ENCODE measurements at regions not wholly inside any gene's neighbourhood (a gene's known extent, or its start where the extent isn't known, plus 50 kb on each side); places are given as distances from the start of the nearest gene placed in this dataset.

GRCh38 chr6:170125456-170126300, 165.2 kb downstream of the DLL1 start:
- peaks cover 2% of the 10 kb centered on the region for H3K9me3 ChIP-seq (ENCODE audit: insufficient read depth, low read depth, low read length)
- H3K4me2 ChIP-seq (ENCODE audit: low read length) = no peak overlapping the region
- H3K18ac ChIP-seq (ENCODE audit: low read length) = no peak overlapping the region
- peaks cover 5% of the 10 kb centered on the region for H3K79me1 ChIP-seq (ENCODE audit: low read length)
- H3K14ac ChIP-seq (ENCODE audit: low read length) = peak overlapping the region; percentile 20
- H4K8ac ChIP-seq (ENCODE audit: low read depth, low read length) = no peak overlapping the region
- H2BK12ac ChIP-seq (ENCODE audit: low read length) = peak overlapping the region; percentile 47
- no peak overlapping the region for H2BK120ac ChIP-seq (ENCODE audit: insufficient read depth, low read length, poor library complexity)
- H3K9ac ChIP-seq (ENCODE audit: low read length) = no peak overlapping the region
- H3K36me3 ChIP-seq (ENCODE audit: control insufficient read depth in 1 of 2, insufficient read depth in 2 of 2, low read length in 2 of 2) = no peaks in the 10 kb centered on the region
- H3K4ac ChIP-seq (ENCODE audit: low read depth, low read length) = no peak overlapping the region
- H3K27ac ChIP-seq (ENCODE audit: low read depth, low read length) = no peak overlapping the region
- no peaks in the 10 kb centered on the region for H3K79me2 ChIP-seq (ENCODE audit: control insufficient read depth, insufficient read depth, low read length, poor library complexity)
- H3K4me1 ChIP-seq (ENCODE audit: control insufficient read depth in 1 of 2, insufficient read depth in 2 of 2, low read length in 2 of 2) = peaks cover 11 to 16% of the 10 kb centered on the region in 2 experiments
- peak overlapping the region; percentile 13 for H2AK5ac ChIP-seq (ENCODE audit: low read length)
- no peaks in the 10 kb centered on the region for H3K27me3 ChIP-seq (ENCODE audit: insufficient read depth, low read length)
- H2BK5ac ChIP-seq (ENCODE audit: low read depth, low read length, poor library complexity) = no peak overlapping the region
- H2AFZ ChIP-seq (ENCODE audit: insufficient read depth, low read length, poor library complexity) = no peak overlapping the region
- DNase-seq = no peak
- H4K12ac ChIP-seq (ENCODE audit: low read depth, low read length) = no peak overlapping the region
- H4K91ac ChIP-seq (ENCODE audit: low read depth, low read length) = peak overlapping the region; percentile 42
- WGBS (ENCODE audit: extremely low coverage, insufficient coverage, insufficient read length) = no CpG with 5 or more reads among the region's 27 CpGs
- no peak overlapping the region for H3K23ac ChIP-seq (ENCODE audit: low read length)
- no peak overlapping the region for H3K4me3 ChIP-seq (ENCODE audit: low read depth, low read length)

- peaks cover 5% of the 10 kb centered on the region for H3K79me1 ChIP-seq (ENCODE audit: low read length)
- no peak overlapping the region for H4K8ac ChIP-seq (ENCODE audit: low read depth, low read length)
- no peak overlapping the region for H4K12ac ChIP-seq (ENCODE audit: low read depth, low read length)
- DNase-seq = peak; percentile 27 to 75
- no peak overlapping the region for H3K14ac ChIP-seq (ENCODE audit: low read length)
- peaks cover 11 to 16% of the 10 kb centered on the region in 2 experiments for H3K4me1 ChIP-seq (ENCODE audit: control insufficient read depth in 1 of 2, insufficient read depth in 2 of 2, low read length in 2 of 2)
- H3K4me3 ChIP-seq (ENCODE audit: low read depth, low read length) = no peak overlapping the region
- peaks cover 2% of the 10 kb centered on the region for H3K9me3 ChIP-seq (ENCODE audit: insufficient read depth, low read depth, low read length)
- no peak overlapping the region for H3K18ac ChIP-seq (ENCODE audit: low read length)
- H3K23ac ChIP-seq (ENCODE audit: low read length) = no peak overlapping the region
- no peaks in the 10 kb centered on the region for H3K36me3 ChIP-seq (ENCODE audit: control insufficient read depth in 1 of 2, insufficient read depth in 2 of 2, low read length in 2 of 2)
- no peak overlapping the region for H3K27ac ChIP-seq (ENCODE audit: low read depth, low read length)
- H2BK120ac ChIP-seq (ENCODE audit: insufficient read depth, low read length, poor library complexity) = no peak overlapping the region
- H3K4ac ChIP-seq (ENCODE audit: low read depth, low read length) = no peak overlapping the region
- no peak overlapping the region for H2BK12ac ChIP-seq (ENCODE audit: low read length)
- H3K79me2 ChIP-seq (ENCODE audit: control insufficient read depth, insufficient read depth, low read length, poor library complexity) = no peaks in the 10 kb centered on the region
- H2AFZ ChIP-seq (ENCODE audit: insufficient read depth, low read length, poor library complexity) = no peak overlapping the region
- no peak overlapping the region for H2AK5ac ChIP-seq (ENCODE audit: low read length)
- no peak overlapping the region for H3K4me2 ChIP-seq (ENCODE audit: low read length)
- no peak overlapping the region for H3K9ac ChIP-seq (ENCODE audit: low read length)
- H2BK5ac ChIP-seq (ENCODE audit: low read depth, low read length, poor library complexity) = no peak overlapping the region
- H3K27me3 ChIP-seq (ENCODE audit: insufficient read depth, low read length) = no peaks in the 10 kb centered on the region
- no CpG with 5 or more reads among the region's 5 CpGs for WGBS (ENCODE audit: extremely low coverage, insufficient coverage, insufficient read length)
- H4K91ac ChIP-seq (ENCODE audit: low read depth, low read length) = no peak overlapping the region
Observed at GRCh38 chr6:170124836-170125235, 166.0 kb downstream of the DLL1 start.

GRCh38 chr6:170124150-170124549, 166.7 kb downstream of the DLL1 start:
- H4K91ac ChIP-seq (ENCODE audit: low read depth, low read length) = peak overlapping the region; percentile 19
- H3K36me3 ChIP-seq (ENCODE audit: control insufficient read depth in 1 of 2, insufficient read depth in 2 of 2, low read length in 2 of 2) = no peaks in the 10 kb centered on the region
- no CpG with 5 or more reads among the region's 2 CpGs for WGBS (ENCODE audit: extremely low coverage, insufficient coverage, insufficient read length)
- H3K4me3 ChIP-seq (ENCODE audit: low read depth, low read length) = no peak overlapping the region
- H3K23ac ChIP-seq (ENCODE audit: low read length) = no peak overlapping the region
- H4K8ac ChIP-seq (ENCODE audit: low read depth, low read length) = no peak overlapping the region
- no peak overlapping the region for H2AFZ ChIP-seq (ENCODE audit: insufficient read depth, low read length, poor library complexity)
- H2BK5ac ChIP-seq (ENCODE audit: low read depth, low read length, poor library complexity) = no peak overlapping the region
- H3K18ac ChIP-seq (ENCODE audit: low read length) = no peak overlapping the region
- no peaks in the 10 kb centered on the region for H3K27me3 ChIP-seq (ENCODE audit: insufficient read depth, low read length)
- no peaks in the 10 kb centered on the region for H3K79me2 ChIP-seq (ENCODE audit: control insufficient read depth, insufficient read depth, low read length, poor library complexity)
- H4K12ac ChIP-seq (ENCODE audit: low read depth, low read length) = no peak overlapping the region
- H2AK5ac ChIP-seq (ENCODE audit: low read length) = peak overlapping the region; percentile 35
- H3K4me1 ChIP-seq (ENCODE audit: control insufficient read depth in 1 of 2, insufficient read depth in 2 of 2, low read length in 2 of 2) = peaks cover 11 to 16% of the 10 kb centered on the region in 2 experiments
- H3K27ac ChIP-seq (ENCODE audit: low read depth, low read length) = no peak overlapping the region
- no peak overlapping the region for H3K9ac ChIP-seq (ENCODE audit: low read length)
- H3K4ac ChIP-seq (ENCODE audit: low read depth, low read length) = no peak overlapping the region
- H3K9me3 ChIP-seq (ENCODE audit: insufficient read depth, low read depth, low read length) = peaks cover 2% of the 10 kb centered on the region
- H3K14ac ChIP-seq (ENCODE audit: low read length) = no peak overlapping the region
- no peak overlapping the region for H3K4me2 ChIP-seq (ENCODE audit: low read length)
- peaks cover 5% of the 10 kb centered on the region for H3K79me1 ChIP-seq (ENCODE audit: low read length)
- DNase-seq = no peak
- H2BK12ac ChIP-seq (ENCODE audit: low read length) = peak overlapping the region; percentile 46
- H2BK120ac ChIP-seq (ENCODE audit: insufficient read depth, low read length, poor library complexity) = no peak overlapping the region

GRCh38 chr6:170122651-170123050, 168.2 kb downstream of the DLL1 start:
- H3K79me1 ChIP-seq (ENCODE audit: low read length) = peaks cover 5% of the 10 kb centered on the region
- no peaks in the 10 kb centered on the region for H3K36me3 ChIP-seq (ENCODE audit: control insufficient read depth in 1 of 2, insufficient read depth in 2 of 2, low read length in 2 of 2)
- peak; percentile 59 to 80 for DNase-seq
- no peak overlapping the region for H2BK120ac ChIP-seq (ENCODE audit: insufficient read depth, low read length, poor library complexity)
- no peak overlapping the region for H4K91ac ChIP-seq (ENCODE audit: low read depth, low read length)
- no peak overlapping the region for H3K18ac ChIP-seq (ENCODE audit: low read length)
- no peak overlapping the region for H2BK12ac ChIP-seq (ENCODE audit: low read length)
- no peak overlapping the region for H2BK5ac ChIP-seq (ENCODE audit: low read depth, low read length, poor library complexity)
- H4K8ac ChIP-seq (ENCODE audit: low read depth, low read length) = no peak overlapping the region
- H3K27me3 ChIP-seq (ENCODE audit: insufficient read depth, low read length) = no peaks in the 10 kb centered on the region
- no peak overlapping the region for H3K23ac ChIP-seq (ENCODE audit: low read length)
- H3K9ac ChIP-seq (ENCODE audit: low read length) = no peak overlapping the region
- no peak overlapping the region for H3K14ac ChIP-seq (ENCODE audit: low read length)
- H2AK5ac ChIP-seq (ENCODE audit: low read length) = no peak overlapping the region
- H2AFZ ChIP-seq (ENCODE audit: insufficient read depth, low read length, poor library complexity) = no peak overlapping the region
- no peak overlapping the region for H3K4ac ChIP-seq (ENCODE audit: low read depth, low read length)
- H3K79me2 ChIP-seq (ENCODE audit: control insufficient read depth, insufficient read depth, low read length, poor library complexity) = no peaks in the 10 kb centered on the region
- no peak overlapping the region for H3K4me3 ChIP-seq (ENCODE audit: low read depth, low read length)
- H4K12ac ChIP-seq (ENCODE audit: low read depth, low read length) = no peak overlapping the region
- H3K9me3 ChIP-seq (ENCODE audit: insufficient read depth, low read depth, low read length) = peaks cover 2% of the 10 kb centered on the region
- peaks cover 11 to 16% of the 10 kb centered on the region in 2 experiments for H3K4me1 ChIP-seq (ENCODE audit: control insufficient read depth in 1 of 2, insufficient read depth in 2 of 2, low read length in 2 of 2)
- H3K27ac ChIP-seq (ENCODE audit: low read depth, low read length) = no peak overlapping the region
- H3K4me2 ChIP-seq (ENCODE audit: low read length) = no peak overlapping the region
- WGBS (ENCODE audit: extremely low coverage, insufficient coverage, insufficient read length) = no CpG with 5 or more reads among the region's 1 CpG

Measured in trophoblast cell (in vitro differentiated cells and primary cell).